MM.1S (cell line): ENCODE measurements at regions not wholly inside any gene's neighbourhood (a gene's known extent, or its start where the extent isn't known, plus 50 kb on each side); places are given as distances from the start of the nearest gene placed in this dataset.

Experiments
- DNase-seq: peaks from one replicate; pipeline ENCODE4 v3.0.0-alpha.2; 2015
- H2AFZ ChIP-seq: fragments of 300-600 bp; sonication (generic); 2 replicates; pipeline ENCODE4 v1.6.0; 2016; ENCODE audit warnings: antibody characterized with exemption, low read length
- H3F3A ChIP-seq: fragments of 300-600 bp; sonication (generic); 2 replicates; pipeline ENCODE4 v1.6.1; 2016; ENCODE audit warnings: mild to moderate bottlenecking, antibody characterized with exemption, low read length, moderate library complexity, mixed read lengths; ENCODE audit not compliant: insufficient read depth
- H3K27ac ChIP-seq: fragments of 300-600 bp; sonication (generic); 2 replicates; pipeline ENCODE4 v1.5.1; 2016; ENCODE audit warnings: mild to moderate bottlenecking, low read length
- H3K27me3 ChIP-seq: fragments of 300-600 bp; sonication (generic); replicated peaks from 2 replicates; pipeline ENCODE4 v1.6.0; 2016; ENCODE audit warnings: low read length; ENCODE audit not compliant: insufficient read depth
- H3K36me3 ChIP-seq: fragments of 300-600 bp; sonication (generic); replicated peaks from 2 replicates; pipeline ENCODE4 v1.6.1; 2016; ENCODE audit warnings: mild to moderate bottlenecking, low read length, mixed read lengths; ENCODE audit not compliant: insufficient read depth
- H3K4me1 ChIP-seq: fragments of 300-600 bp; sonication (generic); 2 replicates; pipeline ENCODE4 v1.6.1; 2016; ENCODE audit warnings: low read length, mixed read lengths
- H3K4me2 ChIP-seq: fragments of 300-600 bp; sonication (generic); 2 replicates; pipeline ENCODE4 v1.6.0; 2016; ENCODE audit warnings: low read depth, low read length
- H3K4me3 ChIP-seq: fragments of 300-600 bp; sonication (generic); 2 replicates; pipeline ENCODE4 v1.5.1; 2016; ENCODE audit warnings: low read length, mixed read lengths
- H3K79me2 ChIP-seq: fragments of 300-600 bp; sonication (generic); 2 replicates; pipeline ENCODE4 v1.6.1; 2016; ENCODE audit warnings: mixed run types, low read length, mixed read lengths
- H3K9ac ChIP-seq: fragments of 300-600 bp; sonication (generic); 2 replicates; pipeline ENCODE4 v1.6.1; 2016; ENCODE audit warnings: low read length, mixed read lengths
- H3K9me2 ChIP-seq: fragments of 300-600 bp; sonication (generic); replicated peaks from 2 replicates; pipeline ENCODE4 v1.6.1; 2016; ENCODE audit warnings: mild to moderate bottlenecking, low read length, mixed read lengths; ENCODE audit not compliant: insufficient read depth
- H3K9me3 ChIP-seq: fragments of 300-600 bp; sonication (generic); replicated peaks from 2 replicates; pipeline ENCODE4 v1.6.1; 2016; ENCODE audit warnings: mild to moderate bottlenecking, low read length, mixed read lengths; ENCODE audit not compliant: insufficient read depth
- H4K20me1 ChIP-seq: fragments of 300-600 bp; sonication (generic); 2 replicates; pipeline ENCODE4 v1.6.1; 2016; ENCODE audit warnings: mild to moderate bottlenecking, low read length, moderate library complexity, mixed read lengths; ENCODE audit not compliant: insufficient read depth
- CTCF ChIP-seq: fragments of 300-600 bp; sonication (generic); IDR thresholded peaks from 2 replicates; pipeline ENCODE4 v1.5.1; 2016; ENCODE audit warnings: antibody characterized with exemption, low read length, mixed read lengths
- EZH2 ChIP-seq: fragments of 300-600 bp; sonication (generic); optimal IDR thresholded peaks from 2 replicates; pipeline ENCODE3; 2017; ENCODE audit warnings: low read depth, mild to moderate bottlenecking, antibody characterized with exemption, low read length, mixed read lengths
- EZH2phosphoT487 ChIP-seq: fragments of 300-600 bp; sonication (generic); IDR thresholded peaks from 2 replicates; pipeline ENCODE4 v1.6.1; 2018; ENCODE audit warnings: antibody characterized with exemption, low read length

DNA sequence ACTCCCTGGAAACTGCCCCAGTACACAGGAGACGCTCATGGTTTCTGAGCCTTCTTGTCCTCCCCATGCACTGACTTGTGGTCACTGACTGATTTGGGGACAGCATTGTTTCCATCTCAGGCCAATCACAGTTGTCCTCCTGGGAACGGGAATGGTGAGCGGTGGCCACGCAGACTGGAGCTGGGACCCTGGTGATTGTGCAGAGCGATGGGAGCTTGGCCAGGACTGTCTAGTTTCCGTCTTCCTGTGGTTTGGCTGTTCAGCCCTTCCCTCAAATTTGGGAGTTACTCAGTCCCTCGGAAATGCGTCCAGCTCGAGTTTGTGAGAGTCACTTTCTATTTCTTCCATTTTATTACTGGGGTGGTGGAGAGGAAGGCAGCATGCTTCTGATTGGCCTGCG, 250.9 kb downstream of the ACTR3B start:
- DNase-seq: no peak
- H3K36me3 ChIP-seq: no peaks in the 10 kb centered on the region
- H3K4me1 ChIP-seq: peaks cover 6% of the 10 kb centered on the region
- H3K79me2 ChIP-seq: no peaks in the 10 kb centered on the region
- H2AFZ ChIP-seq: no peak overlapping the region
- no peak overlapping the region for H3K9ac ChIP-seq
- TF ChIP-seq EZH2phosphoT487 (no peak), CTCF (no peak), EZH2 (no peak)
- no peaks in the 10 kb centered on the region for H3K9me3 ChIP-seq
- H3K27me3 ChIP-seq: no peaks in the 10 kb centered on the region
- H3K4me2 ChIP-seq: no peak overlapping the region
- H3F3A ChIP-seq: no peaks in the 10 kb centered on the region
- H3K4me3 ChIP-seq: no peak overlapping the region
- H4K20me1 ChIP-seq: no peaks in the 10 kb centered on the region
- H3K9me2 ChIP-seq: no peaks in the 10 kb centered on the region
- H3K27ac ChIP-seq: no peak overlapping the region

GRCh38 chr7:153012203-153012602, 252.7 kb downstream of the ACTR3B start:
- peak; percentile 64 for DNase-seq
- peaks cover 6% of the 10 kb centered on the region for H3K4me1 ChIP-seq

GRCh38 chr7:153017223-153017622, 257.7 kb downstream of the ACTR3B start:
- Histone ChIP-seq H3K79me2 (no peaks in the 10 kb centered on the region), H3K4me1 (peaks cover 6% of the 10 kb centered on the region; the same call in 1 of the 2 replicates), H2AFZ (no peak overlapping the region), H3K36me3 (no peaks in the 10 kb centered on the region), H3K4me2 (no peak overlapping the region), H4K20me1 (no peaks in the 10 kb centered on the region), H3K9me2 (no peaks in the 10 kb centered on the region), H3K9me3 (no peaks in the 10 kb centered on the region), H3K4me3 (no peak overlapping the region), H3K27ac (no peak overlapping the region), H3F3A (no peaks in the 10 kb centered on the region), H3K9ac (no peak overlapping the region), H3K27me3 (no peaks in the 10 kb centered on the region)
- no peak for TF ChIP-seq CTCF
- no peak for TF ChIP-seq EZH2phosphoT487
- no peak for TF ChIP-seq EZH2
- no peak for DNase-seq

More at GRCh38 chr7:153012203-153012602, 252.7 kb downstream of the ACTR3B start:
- H4K20me1 ChIP-seq: no peaks in the 10 kb centered on the region
- H3K79me2 ChIP-seq: no peaks in the 10 kb centered on the region
- no peak for TF ChIP-seq EZH2phosphoT487
- no peak for TF ChIP-seq CTCF
- TF ChIP-seq EZH2: no peak
- no peaks in the 10 kb centered on the region for H3K9me2 ChIP-seq
- H3K4me3 ChIP-seq: no peak overlapping the region
- H2AFZ ChIP-seq: no peak overlapping the region
- no peaks in the 10 kb centered on the region for H3K9me3 ChIP-seq
- peak overlapping the region; percentile 16; the same call in 1 of the 2 replicates for H3K27ac ChIP-seq
- no peaks in the 10 kb centered on the region for H3K36me3 ChIP-seq
- H3K9ac ChIP-seq: no peak overlapping the region
- 0 out of 2 replicates have a peak overlapping the region, but pooled peaks have one; percentile 16 for H3K4me2 ChIP-seq
- H3F3A ChIP-seq: no peaks in the 10 kb centered on the region
- H3K27me3 ChIP-seq: no peaks in the 10 kb centered on the region
